GM12892 (cell line): ENCODE measurements at regions not wholly inside any gene's neighbourhood (a gene's known extent, or its start where the extent isn't known, plus 50 kb on each side); places are given as distances from the start of the nearest gene placed in this dataset.

Experiments
- POLR2A ChIP-seq: IDR thresholded peaks from 2 replicates; pipeline ENCODE4 v1.6.1; 2011; ENCODE audit warnings: low read depth, low read length, control low read depth
- POLR2AphosphoS5 ChIP-seq: IDR thresholded peaks from 2 replicates; pipeline ENCODE4 v1.6.1; 2011; ENCODE audit warnings: low read depth, low read length, control low read depth
- TAF1 ChIP-seq: IDR thresholded peaks from 2 replicates; pipeline ENCODE4 v1.6.1; 2011; ENCODE audit warnings: low read depth, mild to moderate bottlenecking, control low read depth, low read length, borderline replicate concordance

GRCh38 chr2:198692907-198693510, 764.7 kb downstream of the SATB2 start:
- no peak for TF ChIP-seq POLR2A
- no peak for TF ChIP-seq POLR2AphosphoS5
- TF ChIP-seq TAF1: no peak
